HCT116 (cell line): ENCODE measurements at regions not wholly inside any gene's neighbourhood (a gene's known extent, or its start where the extent isn't known, plus 50 kb on each side); places are given as distances from the start of the nearest gene placed in this dataset.

Experiments used
- ATAC-seq: fragments of 200-7000 bp; cut with Tn5 transposase; 2 replicates; pipeline ENCODE4 v1.9.1; 2020; ENCODE audit warnings: mild to moderate bottlenecking, moderate library complexity
- BruUV-seq: library from RNA; stranded (reverse); fragments of 400-500 nt; replicated peaks from 2 replicates; lab custom pipeline; 2021; lab: Mats Ljungman, UMichigan
- CTCF ChIA-PET: fragments of 300-600 bp; sonication (Branson Sonifier 250); formaldehyde crosslinking; loops from one replicate; lab custom pipeline; 2021; ENCODE audit warnings: antibody characterized with exemption; lab: Charles Lee
- POLR2A ChIA-PET: fragments of 300-600, 350-600 bp; sonication (Branson Sonifier 250); formaldehyde crosslinking; loops from one replicate; lab custom pipeline; 2021; ENCODE audit warnings: antibody characterized with exemption; lab: Charles Lee
- RAD21 ChIA-PET, 2 experiments: fragments of 300-600 bp; sonication (Branson Sonifier 250); formaldehyde crosslinking; loops; one replicate each; lab custom pipeline; 2023; ENCODE audit warnings: low total read pairs in 2 of 2; ENCODE audit not compliant: uncharacterized antibody in 2 of 2, unreplicated experiment in 2 of 2, low non-redundant PET in 1 of 2; lab: Charles Lee
- DNase-seq: peaks from one replicate; pipeline ENCODE4 v3.0.0-alpha.2; 2010; ENCODE audit warnings: low read depth, low spot score
- H2AFZ ChIP-seq: fragments of 200-600 bp; shearing (Covaris generic), sonication (generic); 2 replicates; pipeline ENCODE4 v1.6.1; 2017; ENCODE audit warnings: low read depth, mixed run types, mixed read lengths, antibody characterized with exemption, low read length; ENCODE audit not compliant: poor library complexity, severe bottlenecking
- H3K27ac ChIP-seq: 2 replicates; pipeline ENCODE4 v1.5.1; 2012; ENCODE audit warnings: low read depth, low read length
- H3K27me3 ChIP-seq: fragments of 200-600 bp; sonication (generic); 2 replicates; pipeline ENCODE4 v1.6.1; 2016; ENCODE audit warnings: mixed run types, low read length, mixed read lengths; ENCODE audit not compliant: insufficient read depth
- H3K36me3 ChIP-seq, 2 experiments: fragments of 200-500 bp in 1 of 2; fragments of 200-600 bp in 1 of 2; sonication (Bioruptor generic) in 1 of 2; sonication (generic) in 1 of 2; 2 replicates each; pipeline versions ENCODE4 v1.5.1 to v1.6.1; 2014 to 2016; ENCODE audit warnings: low read length in 2 of 2, inconsistent platforms in 1 of 2, mixed read lengths in 1 of 2, mixed run types in 1 of 2; ENCODE audit not compliant: insufficient read depth in 2 of 2, control insufficient read depth in 1 of 2
- H3K4me1 ChIP-seq, 2 experiments: fragments of 200-600 bp in 1 of 2; sonication (generic) in 1 of 2; 2 replicates each; pipeline versions ENCODE4 v1.5.1 to v1.6.1; 2012 to 2017; ENCODE audit warnings: low read length in 2 of 2, inconsistent platforms in 1 of 2, mild to moderate bottlenecking in 1 of 2, mixed read lengths in 1 of 2, mixed run types in 1 of 2, moderate library complexity in 1 of 2; ENCODE audit not compliant: insufficient read depth in 2 of 2, control insufficient read depth in 1 of 2
- H3K4me2 ChIP-seq: fragments of 200-600 bp; sonication (generic); 2 replicates; pipeline ENCODE4 v1.6.1; 2017; ENCODE audit warnings: mixed run types, low read length, mixed read lengths
- H3K4me3 ChIP-seq, 2 experiments: fragments of 200-600 bp in 1 of 2; sonication (generic) in 1 of 2; replicated peaks in 1 of 2; 2 replicates each; pipeline ENCODE4 v1.5.1; 2011 to 2016; ENCODE audit warnings: low read length in 2 of 2, control low read depth in 1 of 2, low read depth in 1 of 2, mild to moderate bottlenecking in 1 of 2, mixed read lengths in 1 of 2, mixed run types in 1 of 2
- H3K79me2 ChIP-seq: fragments of 200-600 bp; sonication (generic); 2 replicates; pipeline ENCODE4 v1.6.1; 2017; ENCODE audit warnings: mild to moderate bottlenecking, mixed run types, low read length, moderate library complexity, mixed read lengths; ENCODE audit not compliant: insufficient read depth
- H3K9ac ChIP-seq: fragments of 200-600 bp; sonication (generic); 2 replicates; pipeline ENCODE4 v1.6.1; 2016; ENCODE audit warnings: low read length, mixed read lengths
- H3K9me2 ChIP-seq: fragments of 200-600 bp; sonication (generic), shearing (Covaris generic); 2 replicates; pipeline ENCODE4 v1.6.1; 2017; ENCODE audit warnings: mixed run types, mild to moderate bottlenecking, moderate library complexity; ENCODE audit not compliant: insufficient read depth
- H3K9me3 ChIP-seq, 2 experiments: fragments of 200-500 bp in 1 of 2; fragments of 200-600 bp in 1 of 2; sonication (Bioruptor generic) in 1 of 2; sonication (generic) in 1 of 2; 2 replicates each; pipeline ENCODE4 v1.6.1; 2014 to 2017; ENCODE audit warnings: low read length in 2 of 2, mixed read lengths in 2 of 2, inconsistent platforms in 1 of 2, low read depth in 1 of 2, mild to moderate bottlenecking in 1 of 2, mixed run types in 1 of 2, moderate library complexity in 1 of 2; ENCODE audit not compliant: control insufficient read depth in 1 of 2, insufficient read depth in 1 of 2
- H4K20me1 ChIP-seq: fragments of 200-600 bp; sonication (generic), shearing (Covaris generic); 2 replicates; pipeline ENCODE4 v1.6.1; 2017; ENCODE audit warnings: mixed run types, mild to moderate bottlenecking, moderate library complexity; ENCODE audit not compliant: insufficient read depth
- ATF3 ChIP-seq: IDR thresholded peaks from 2 replicates; pipeline ENCODE4 v1.6.1; 2012
- CBX3 ChIP-seq: IDR thresholded peaks from 2 replicates; pipeline ENCODE4 v1.6.1; 2012; ENCODE audit warnings: low read depth
- CEBPB ChIP-seq: IDR thresholded peaks from 2 replicates; pipeline ENCODE4 v1.6.1; 2012; ENCODE audit warnings: low read depth
- CTCF ChIP-seq, 3 experiments: fragments of 200-600 bp in 1 of 3; sonication (generic) in 1 of 3; IDR thresholded peaks in 2 of 3; conservative IDR thresholded peaks in 1 of 3; 2 replicates each; pipeline ENCODE4 v1.5.1; 2012 to 2017; ENCODE audit warnings: low read depth in 2 of 3, low read length in 2 of 3, antibody characterized with exemption in 1 of 3, borderline replicate concordance in 1 of 3, control low read depth in 1 of 3, mild to moderate bottlenecking in 1 of 3, mixed read lengths in 1 of 3, mixed run types in 1 of 3, moderate library complexity in 1 of 3; ENCODE audit not compliant: insufficient read depth in 1 of 3
- EGR1 ChIP-seq: IDR thresholded peaks from 2 replicates; pipeline ENCODE4 v1.6.1; 2012; ENCODE audit warnings: low read depth
- ELF1 ChIP-seq: IDR thresholded peaks from 2 replicates; pipeline ENCODE4 v1.6.1; 2012; ENCODE audit warnings: low read depth, borderline replicate concordance
- EZH2 ChIP-seq: fragments of 200-600 bp; sonication (generic); IDR thresholded peaks from 2 replicates; pipeline ENCODE4 v1.6.1; 2017; ENCODE audit warnings: antibody characterized with exemption, mixed run types
- EZH2phosphoT487 ChIP-seq: fragments of 200-600 bp; IDR thresholded peaks from 2 replicates; pipeline ENCODE4 v1.6.1; 2018; ENCODE audit warnings: antibody characterized with exemption, borderline replicate concordance
- JUND ChIP-seq: IDR thresholded peaks from 2 replicates; pipeline ENCODE4 v1.6.1; 2012
- MAX ChIP-seq: IDR thresholded peaks from 2 replicates; pipeline ENCODE4 v1.6.1; 2012
- POLR2A ChIP-seq: IDR thresholded peaks from 2 replicates; pipeline ENCODE4 v1.7.0; 2011; ENCODE audit warnings: borderline replicate concordance; ENCODE audit not compliant: insufficient read depth, insufficient read length; ENCODE audit errors: extremely low read depth
- RAD21 ChIP-seq: IDR thresholded peaks from 2 replicates; pipeline ENCODE4 v1.6.1; 2012; ENCODE audit warnings: low read depth, mild to moderate bottlenecking
- SIN3A ChIP-seq: IDR thresholded peaks from 2 replicates; pipeline ENCODE4 v1.6.1; 2012; ENCODE audit warnings: low read depth
- SP1 ChIP-seq: IDR thresholded peaks from 2 replicates; pipeline ENCODE4 v1.6.1; 2012; ENCODE audit warnings: low read depth
- SRF ChIP-seq: IDR thresholded peaks from 2 replicates; pipeline ENCODE4 v1.6.1; 2012; ENCODE audit warnings: low read depth
- TCF7L2 ChIP-seq: IDR thresholded peaks from 2 replicates; pipeline ENCODE4 v1.7.0; 2011; ENCODE audit warnings: borderline replicate concordance, inconsistent platforms; ENCODE audit not compliant: insufficient read depth, insufficient read length; ENCODE audit errors: extremely low read depth
- YY1 ChIP-seq: IDR thresholded peaks from 2 replicates; pipeline ENCODE4 v1.6.1; 2011; ENCODE audit warnings: low read length, low read depth, moderate library complexity, mild to moderate bottlenecking; ENCODE audit not compliant: insufficient replicate concordance; ENCODE audit errors: extremely low read depth
- ZBTB33 ChIP-seq: IDR thresholded peaks from 2 replicates; pipeline ENCODE4 v1.6.1; 2011; ENCODE audit warnings: mild to moderate bottlenecking, low read length, moderate library complexity; ENCODE audit not compliant: insufficient replicate concordance; ENCODE audit errors: extremely low read depth
- ZNF274 ChIP-seq: fragments of 200-500 bp; sonication (Bioruptor generic); IDR thresholded peaks from 2 replicates; pipeline ENCODE4 v1.6.1; 2014; ENCODE audit warnings: mild to moderate bottlenecking, low read depth, low read length, inconsistent platforms
- intact Hi-C: fragments of 100-400 bp; cut with micrococcal nuclease; formaldehyde crosslinking; loops from 2 replicates; pipeline ENCODE4 v1.10.0; 2022

- no peak for TF ChIP-seq ZBTB33
- TF ChIP-seq EGR1: no peak
- no peak for TF ChIP-seq ZNF274
- TF ChIP-seq JUND: no peak
- no peak for TF ChIP-seq YY1
- TF ChIP-seq POLR2A: no peak
- no peak for TF ChIP-seq RAD21
- TF ChIP-seq EZH2phosphoT487: no peak
- no peak for TF ChIP-seq MAX
- TF ChIP-seq SRF: no peak
- TF ChIP-seq, all 23 proteins: peak for 0
These were observed 309.1 kb upstream of the EDNRB start (continued) for GRCh38 chr13:78227709-78228108.

- CTCF ChIA-PET: no interaction called here
- no peak overlapping the region for H3K27ac ChIP-seq
- DNase-seq: no peak
- POLR2A ChIA-PET: interaction anchor here (0.7 kb wide), 1 partner anchor 748 kb away, joined by 5 read pairs; no protein-coding TSS in a partner anchor
- no peaks in the 10 kb centered on the region for H3K4me1 ChIP-seq
- no peak overlapping the region for H3K9ac ChIP-seq
- no peak overlapping the region for H2AFZ ChIP-seq
- no peaks in the 10 kb centered on the region; a peak in 1 of 4 replicates for H3K9me3 ChIP-seq
- no peaks in the 10 kb centered on the region for H4K20me1 ChIP-seq
- no peak overlapping the region for H3K4me2 ChIP-seq
- RAD21 ChIA-PET: no interaction called here
- H3K9me2 ChIP-seq: no peaks in the 10 kb centered on the region
- H3K79me2 ChIP-seq: no peaks in the 10 kb centered on the region
- no TSS peak for BruUV-seq
- no peaks in the 10 kb centered on the region for H3K36me3 ChIP-seq
- ATAC-seq: no peak
- no peaks in the 10 kb centered on the region for H3K27me3 ChIP-seq
- H3K4me3 ChIP-seq: no peak overlapping the region
- intact Hi-C loops: no loop called here
- TF ChIP-seq CTCF (IDR thresholded peaks at IDR 0.05 in 2 of 3, conservative IDR thresholded peaks at IDR 0.05 in 1 of 3; ENCODE audit: borderline replicate concordance in 1 of 3, insufficient read depth in 1 of 3, low read depth in 2 of 3, low read length in 2 of 3): no peak
- no peak for TF ChIP-seq EZH2
- no peak for TF ChIP-seq ZBTB33
- no peak for TF ChIP-seq CBX3
- no peak for TF ChIP-seq SP1
- no peak for TF ChIP-seq ZNF274
- no peak for TF ChIP-seq ATF3
- no peak for TF ChIP-seq SIN3A
- TF ChIP-seq CEBPB: no peak
- TF ChIP-seq ELF1: no peak
- TF ChIP-seq EZH2phosphoT487: no peak
- no peak for TF ChIP-seq TCF7L2
- TF ChIP-seq EGR1: no peak
These were observed 297.0 kb upstream of the EDNRB start for GRCh38 chr13:78215458-78216108.
